Gastrocnemius medialis (tissue), 4 donors: ENCODE measurements at regions not wholly inside any gene's neighbourhood (a gene's known extent, or its start where the extent isn't known, plus 50 kb on each side); places are given as distances from the start of the nearest gene placed in this dataset.

Experiments used
- ATAC-seq, 2 donors: fragments of 150-250 bp; one replicate each; pipeline ENCODE4 v1.9.1; 2016
- DNase-seq, 2 donors: peaks; one replicate each; pipeline ENCODE4 v3.0.0-alpha.2; 2019
- H3K27ac ChIP-seq, 4 donors: fragments of 200-600 bp; sonication (generic); 1 replicate in 1 of 4; 2 replicates in 3 of 4; pipeline ENCODE4 v1.5.1; 2016 to 2018; ENCODE audit warnings: mild to moderate bottlenecking in 2 of 4, moderate library complexity in 1 of 4
- H3K27me3 ChIP-seq, 3 donors: fragments of 200-600 bp; sonication (generic) in 2 of 3; 1 replicate in 1 of 3; 2 replicates in 2 of 3; pipeline versions ENCODE4 v1.5.1 to v1.6.0; 2016 to 2019; ENCODE audit warnings: mild to moderate bottlenecking in 1 of 3, moderate library complexity in 1 of 3
- H3K36me3 ChIP-seq, 2 donors: fragments of 200-600 bp; sonication (generic) in 1 of 2; one replicate each; pipeline ENCODE4 v1.5.1; 2017 to 2018
- H3K4me1 ChIP-seq, 2 donors: fragments of 200-600 bp; sonication (generic) in 1 of 2; one replicate each; pipeline ENCODE4 v1.5.1; 2016 to 2017; ENCODE audit warnings: mild to moderate bottlenecking in 2 of 2
- H3K4me3 ChIP-seq, 4 donors: fragments of 200-600 bp; sonication (generic) in 3 of 4; 1 replicate in 1 of 4; 2 replicates in 3 of 4; pipeline ENCODE4 v1.5.1; 2016 to 2019; ENCODE audit warnings: mild to moderate bottlenecking in 2 of 4
- H3K9me3 ChIP-seq, 3 donors: fragments of 200-600 bp; sonication (generic) in 2 of 3; 1 replicate in 1 of 3; 2 replicates in 2 of 3; pipeline ENCODE4 v1.5.1; 2016 to 2019
- POLR2A ChIP-seq, 2 donors: fragments of 450-650 bp; IDR thresholded peaks; one replicate each; pipeline ENCODE4 v1.6.1; 2017; ENCODE audit warnings: antibody characterized with exemption in 2 of 2, mild to moderate bottlenecking in 2 of 2, moderate library complexity in 2 of 2
- in situ Hi-C, 4 donors: fragments of 200-750 bp; cut with MboI; loops; one replicate each; pipeline versions ENCODE4 v1.15.0 to v1.8.0; 2017; ENCODE audit warnings: low sequenced_read_pairs in 4 of 4
- intact Hi-C: fragments of 100-400 bp; cut with DNase I; formaldehyde crosslinking; loops from one replicate; pipeline ENCODE4 v1.15.1; 2023; ENCODE audit warnings: low total_unique reads
- TF ChIP-seq, protein P1 (sequence below), 5 experiments: fragments of 450-650 bp in 3 of 5; fragments of 200-600 bp in 2 of 5; sonication (generic) in 2 of 5; IDR thresholded peaks in 4 of 5; conservative IDR thresholded peaks in 1 of 5; 1 replicate in 4 of 5; 2 replicates in 1 of 5; pipeline ENCODE4 v1.5.1; 2016 to 2019; ENCODE audit warnings: antibody characterized with exemption in 5 of 5, mild to moderate bottlenecking in 3 of 5, moderate library complexity in 3 of 5

DNA sequence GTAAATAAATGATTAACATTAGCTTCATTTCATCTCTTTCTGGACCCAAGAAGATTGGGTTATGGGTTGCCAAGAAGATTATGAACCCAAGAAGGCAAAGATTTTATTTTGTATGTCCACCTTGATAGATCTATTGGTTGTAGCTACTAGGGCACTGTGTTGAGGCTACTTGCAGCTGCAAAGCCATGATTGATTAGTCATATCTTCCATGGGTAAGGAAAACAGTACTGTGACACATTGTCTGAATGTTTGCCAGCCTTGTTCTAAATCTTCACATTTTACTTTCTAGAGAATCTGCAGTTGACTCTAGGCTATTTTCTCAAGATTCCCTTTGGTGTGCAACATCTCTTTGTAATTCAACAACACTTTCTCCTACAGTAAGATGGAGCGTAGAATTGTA is 229.2 kb upstream of the KCNH8 start:
- no peaks in the 10 kb centered on the region for H3K9me3 ChIP-seq
- H3K27ac ChIP-seq = no peak overlapping the region
- H3K27me3 ChIP-seq = no peaks in the 10 kb centered on the region
- H3K4me3 ChIP-seq = no peak overlapping the region
- in situ Hi-C loops (no loop called here), intact Hi-C loops (no loop called here)
- no peaks in the 10 kb centered on the region for H3K36me3 ChIP-seq
- no peak for TF ChIP-seq POLR2A (IDR thresholded peaks at IDR 0.05)
- TF ChIP-seq, protein P1, sequence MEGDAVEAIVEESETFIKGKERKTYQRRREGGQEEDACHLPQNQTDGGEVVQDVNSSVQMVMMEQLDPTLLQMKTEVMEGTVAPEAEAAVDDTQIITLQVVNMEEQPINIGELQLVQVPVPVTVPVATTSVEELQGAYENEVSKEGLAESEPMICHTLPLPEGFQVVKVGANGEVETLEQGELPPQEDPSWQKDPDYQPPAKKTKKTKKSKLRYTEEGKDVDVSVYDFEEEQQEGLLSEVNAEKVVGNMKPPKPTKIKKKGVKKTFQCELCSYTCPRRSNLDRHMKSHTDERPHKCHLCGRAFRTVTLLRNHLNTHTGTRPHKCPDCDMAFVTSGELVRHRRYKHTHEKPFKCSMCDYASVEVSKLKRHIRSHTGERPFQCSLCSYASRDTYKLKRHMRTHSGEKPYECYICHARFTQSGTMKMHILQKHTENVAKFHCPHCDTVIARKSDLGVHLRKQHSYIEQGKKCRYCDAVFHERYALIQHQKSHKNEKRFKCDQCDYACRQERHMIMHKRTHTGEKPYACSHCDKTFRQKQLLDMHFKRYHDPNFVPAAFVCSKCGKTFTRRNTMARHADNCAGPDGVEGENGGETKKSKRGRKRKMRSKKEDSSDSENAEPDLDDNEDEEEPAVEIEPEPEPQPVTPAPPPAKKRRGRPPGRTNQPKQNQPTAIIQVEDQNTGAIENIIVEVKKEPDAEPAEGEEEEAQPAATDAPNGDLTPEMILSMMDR (IDR thresholded peaks at IDR 0.05 in 4 of 5, conservative IDR thresholded peaks at IDR 0.05 in 1 of 5) = no peak
- no peak for ATAC-seq
- H3K4me1 ChIP-seq = no peaks in the 10 kb centered on the region
- DNase-seq = no peak

DNA sequence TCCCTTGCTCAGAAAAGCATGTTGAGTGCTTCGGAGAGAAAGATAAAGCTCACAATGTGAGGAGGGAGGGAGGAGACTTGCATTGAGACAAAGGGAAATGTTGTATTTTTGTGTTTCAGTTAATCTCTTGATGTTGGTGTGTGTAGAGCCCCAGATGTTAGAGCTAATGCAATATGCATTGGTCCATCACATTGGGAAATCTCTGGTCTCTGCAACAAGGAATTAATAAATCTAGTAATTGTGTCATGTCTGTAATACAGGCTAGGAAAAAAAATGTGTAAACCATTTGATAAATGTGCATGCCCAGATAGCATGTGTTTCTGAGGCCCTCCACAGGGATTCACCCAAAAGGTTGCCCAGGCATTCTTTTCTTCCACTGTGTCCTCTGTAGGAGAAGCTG is 230.4 kb upstream of the KCNH8 start:
- in situ Hi-C loops (no loop called here), intact Hi-C loops (no loop called here)
- Histone ChIP-seq H3K4me3 (no peak overlapping the region), H3K9me3 (no peaks in the 10 kb centered on the region), H3K4me1 (no peaks in the 10 kb centered on the region), H3K27ac (no peak overlapping the region), H3K36me3 (no peaks in the 10 kb centered on the region), H3K27me3 (no peaks in the 10 kb centered on the region)
- ATAC-seq = no peak
- TF ChIP-seq POLR2A (IDR thresholded peaks at IDR 0.05) = no peak
- TF ChIP-seq, protein P1 (IDR thresholded peaks at IDR 0.05 in 4 of 5, conservative IDR thresholded peaks at IDR 0.05 in 1 of 5) = no peak
- no peak for DNase-seq

DNA sequence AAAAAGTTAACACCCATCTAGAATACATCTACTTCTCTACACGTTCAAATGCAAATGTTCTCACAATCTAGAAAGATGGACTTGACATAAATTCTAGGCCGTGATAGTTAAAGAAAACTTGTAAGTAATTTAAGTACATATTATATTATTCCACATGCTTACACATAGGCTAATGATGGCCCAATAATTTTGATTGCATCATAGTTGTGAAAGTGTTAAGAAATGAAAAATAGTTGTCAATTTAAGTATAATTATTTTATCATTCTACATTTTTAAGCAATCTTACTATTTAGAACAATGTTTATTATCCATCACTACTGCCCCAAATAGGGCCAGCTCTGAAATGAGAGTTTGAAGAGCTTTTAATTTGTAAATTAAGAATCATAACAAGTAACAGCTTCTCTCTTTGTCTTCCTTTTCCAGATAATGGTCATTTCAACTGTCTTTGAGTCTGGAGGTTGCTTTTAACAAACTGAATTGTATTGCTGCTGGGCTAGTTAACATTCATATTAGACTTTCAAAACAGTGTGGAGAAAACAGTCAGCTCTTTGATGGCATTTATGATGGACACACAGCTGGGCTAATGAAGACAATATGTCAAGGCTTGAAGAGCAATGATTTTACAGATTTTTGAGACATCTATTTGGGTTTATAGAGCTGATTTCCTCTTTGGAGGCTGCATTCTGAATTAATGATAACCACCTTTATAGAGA is 246.1 kb upstream of the KCNH8 start:
- ATAC-seq (no peak), DNase-seq (no peak)
- Histone ChIP-seq H3K36me3 (no peaks in the 10 kb centered on the region), H3K27me3 (no peaks in the 10 kb centered on the region), H3K4me1 (no peaks in the 10 kb centered on the region), H3K27ac (no peak overlapping the region), H3K4me3 (no peak overlapping the region), H3K9me3 (no peaks in the 10 kb centered on the region)
- no peak for TF ChIP-seq POLR2A (IDR thresholded peaks at IDR 0.05)
- TF ChIP-seq, protein P1 (IDR thresholded peaks at IDR 0.05 in 4 of 5, conservative IDR thresholded peaks at IDR 0.05 in 1 of 5) = no peak
- intact Hi-C loops (no loop called here), in situ Hi-C loops (no loop called here)

DNA sequence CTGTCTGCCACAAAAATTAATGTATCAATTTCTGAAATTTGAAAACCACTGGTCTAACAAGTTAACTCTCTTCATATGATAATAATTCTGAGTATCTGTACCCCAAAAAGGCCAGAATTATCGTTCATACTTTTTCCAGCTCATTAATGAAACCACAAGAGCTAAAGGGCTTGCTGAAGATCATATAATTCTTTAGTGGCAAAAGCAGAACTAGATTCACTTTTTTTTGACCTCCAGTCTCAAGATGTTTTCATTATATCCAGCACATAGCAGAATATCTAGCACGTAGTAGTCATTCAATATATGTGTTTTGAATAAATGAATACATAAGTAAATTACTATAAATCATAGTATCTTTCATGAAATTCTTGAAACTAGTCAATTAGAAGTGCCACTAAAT is 246.7 kb upstream of the KCNH8 start:
- Histone ChIP-seq H3K27ac (no peak overlapping the region), H3K36me3 (no peaks in the 10 kb centered on the region), H3K9me3 (no peaks in the 10 kb centered on the region), H3K27me3 (no peaks in the 10 kb centered on the region), H3K4me1 (no peaks in the 10 kb centered on the region), H3K4me3 (no peak overlapping the region)
- intact Hi-C loops (no loop called here), in situ Hi-C loops (no loop called here)
- ATAC-seq (no peak), DNase-seq (no peak)
- TF ChIP-seq POLR2A (IDR thresholded peaks at IDR 0.05) = no peak

DNA sequence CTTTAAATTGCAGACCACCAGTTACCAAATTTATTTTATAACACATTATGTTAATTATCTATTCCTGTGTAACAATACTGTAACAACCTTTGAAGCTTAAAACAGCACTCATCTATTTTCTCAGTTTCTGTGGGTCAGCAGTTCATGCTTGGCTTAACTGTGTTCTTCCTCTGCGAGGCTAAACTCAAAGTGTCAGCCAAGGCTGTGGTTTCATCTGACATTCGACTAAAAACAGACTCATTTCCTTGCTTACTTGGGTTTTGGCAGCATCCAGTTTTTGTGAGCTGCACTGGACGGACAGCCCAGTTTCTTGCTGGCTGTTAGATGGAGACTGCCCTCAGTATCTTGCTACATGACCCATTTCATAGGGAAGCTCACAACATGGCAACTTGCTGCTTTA is 247.3 kb upstream of the KCNH8 start:
- no peak overlapping the region for H3K27ac ChIP-seq
- TF ChIP-seq, protein P1 (IDR thresholded peaks at IDR 0.05 in 4 of 5, conservative IDR thresholded peaks at IDR 0.05 in 1 of 5) = no peak
- TF ChIP-seq POLR2A (IDR thresholded peaks at IDR 0.05) = no peak
- ATAC-seq = no peak
- H3K9me3 ChIP-seq = no peaks in the 10 kb centered on the region
- H3K4me3 ChIP-seq = no peak overlapping the region
- H3K27me3 ChIP-seq = no peaks in the 10 kb centered on the region
- no peak for DNase-seq
- H3K4me1 ChIP-seq = no peaks in the 10 kb centered on the region
- in situ Hi-C loops (no loop called here), intact Hi-C loops (no loop called here)
- H3K36me3 ChIP-seq = no peaks in the 10 kb centered on the region
